ENCODE measurements at regions not wholly inside any gene's neighbourhood (a gene's known extent, or its start where the extent isn't known, plus 50 kb on each side); places are given as distances from the start of the nearest gene placed in this dataset.

DNA sequence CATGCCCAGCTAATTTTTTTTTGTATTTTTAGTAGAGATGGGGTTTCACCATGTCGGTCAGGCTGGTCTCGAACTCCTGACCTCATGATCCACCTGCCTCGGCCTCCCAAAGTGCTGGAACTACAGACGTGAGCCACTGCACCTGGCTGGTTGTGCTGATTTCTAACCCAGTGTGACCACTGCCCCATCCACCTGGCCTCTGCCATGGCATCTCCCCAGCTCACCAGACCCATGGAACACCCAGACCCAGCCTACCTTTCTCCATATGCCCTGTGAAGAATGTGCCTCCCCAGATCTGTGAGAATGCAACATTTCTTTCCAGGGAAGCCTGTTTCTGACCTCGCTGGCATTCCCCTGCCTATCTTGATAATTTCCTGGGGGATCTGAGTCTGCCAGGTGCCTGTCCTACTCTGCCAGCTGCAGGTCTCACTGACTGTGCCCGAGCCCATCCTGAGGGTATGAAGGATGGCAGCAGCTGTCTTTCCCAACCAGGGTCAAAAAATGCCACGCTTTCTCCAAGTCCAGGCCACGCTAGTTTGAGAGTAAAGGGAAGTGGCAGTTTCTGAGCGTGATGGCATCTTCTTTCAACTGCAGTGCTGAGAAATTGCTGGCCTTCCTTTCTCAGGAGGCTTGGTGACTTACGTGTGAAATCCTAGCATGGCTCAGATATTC lies 324.4 kb upstream of the ZNF32 start:
- DNase-seq (ENCODE audit: low spot score) = no peak

DNA sequence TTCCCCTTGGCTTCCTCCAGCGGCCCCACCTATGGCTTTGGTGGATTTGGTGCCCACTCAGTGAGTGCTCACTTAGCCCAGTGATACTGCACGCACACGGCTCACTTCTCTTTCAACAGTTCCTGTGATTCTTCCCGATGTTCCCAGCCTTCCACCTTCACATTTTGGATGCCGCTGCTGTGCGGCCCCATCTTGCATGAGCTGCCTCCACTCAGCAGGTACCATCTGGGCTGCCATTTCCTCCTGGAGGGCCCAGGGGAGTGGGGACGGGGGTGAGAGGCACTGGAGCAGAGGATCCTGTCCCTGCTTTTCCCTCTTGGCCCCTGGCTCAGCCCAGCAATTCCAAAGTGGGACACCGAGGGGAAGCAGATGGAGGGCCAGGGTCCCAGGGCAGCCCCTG lies 323.3 kb upstream of the ZNF32 start:
- DNase-seq (ENCODE audit: low spot score) = no peak

DNA sequence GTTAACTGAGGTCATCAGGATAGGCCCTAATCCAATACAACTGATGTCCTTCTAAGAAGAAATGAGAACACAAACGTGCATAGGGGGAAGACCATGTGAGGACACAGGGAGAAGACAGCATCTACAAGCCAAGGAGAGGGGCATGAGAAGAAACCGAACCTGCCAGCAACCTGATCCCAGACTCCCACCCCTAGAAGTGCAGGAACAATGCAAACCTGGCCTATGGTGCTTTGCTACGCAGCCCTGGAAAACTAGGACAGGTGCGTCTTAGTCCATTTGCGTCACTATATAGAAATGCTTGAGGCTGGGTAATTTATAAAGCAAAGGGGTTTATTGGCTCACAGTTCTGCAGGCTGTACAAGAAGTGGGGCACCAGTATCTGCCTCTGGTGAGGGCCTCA lies 322.6 kb upstream of the ZNF32 start:
- DNase-seq (ENCODE audit: low spot score) = no peak

DNA sequence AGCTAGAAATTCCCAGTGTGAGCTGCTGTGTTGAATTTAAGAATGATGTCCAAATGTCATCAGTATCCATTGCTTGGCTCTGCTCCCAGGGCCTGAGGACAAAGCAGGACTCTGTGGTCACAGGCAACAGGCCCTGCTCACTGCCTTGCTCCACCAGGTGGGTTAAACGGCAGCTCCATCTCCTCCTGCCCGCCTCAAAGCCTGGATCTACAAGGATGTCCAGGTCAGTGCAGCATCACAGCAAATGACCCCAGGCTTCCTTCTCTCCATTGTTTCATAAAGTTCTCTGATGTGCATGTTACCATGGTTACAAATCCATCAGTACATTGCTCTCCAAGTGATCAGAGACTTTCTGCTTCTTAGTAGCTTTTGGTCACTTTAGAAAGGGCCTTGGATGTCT lies 322.0 kb upstream of the ZNF32 start:
- no peak for DNase-seq (ENCODE audit: low spot score)

DNA sequence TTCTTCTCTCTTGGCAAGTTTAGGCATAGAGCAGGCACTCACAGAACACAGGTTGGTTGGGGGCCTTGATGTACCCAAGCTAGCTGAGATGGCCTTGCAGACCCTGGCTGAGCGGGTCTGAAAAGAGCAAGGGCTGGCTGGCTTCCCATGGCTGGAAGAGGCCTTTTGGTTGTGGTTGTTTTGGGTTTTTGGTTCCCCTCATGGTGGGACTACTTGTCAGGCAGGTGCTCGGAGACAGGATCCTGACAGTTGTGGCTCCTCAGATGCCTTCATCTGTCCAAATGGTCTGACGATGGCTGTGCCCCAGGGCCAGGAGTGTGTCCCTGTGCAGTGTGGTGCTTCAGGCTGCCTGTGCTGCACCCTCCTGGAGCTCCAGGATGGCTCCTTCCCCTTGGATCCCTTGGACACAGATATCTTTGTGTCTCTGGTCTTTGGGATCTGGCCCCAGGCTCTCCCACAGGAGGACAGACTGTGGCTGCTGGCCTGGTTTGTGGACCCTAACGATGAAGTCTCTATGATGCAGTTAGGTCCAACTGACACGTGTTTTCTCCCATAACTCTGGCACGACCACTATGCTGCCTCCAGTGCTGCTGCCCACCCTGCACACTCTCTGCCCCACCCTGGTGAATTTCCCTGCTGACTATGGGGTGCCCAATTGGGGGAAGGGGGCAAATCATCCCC lies 321.5 kb upstream of the ZNF32 start:
- no peak for DNase-seq (ENCODE audit: low spot score)

DNA sequence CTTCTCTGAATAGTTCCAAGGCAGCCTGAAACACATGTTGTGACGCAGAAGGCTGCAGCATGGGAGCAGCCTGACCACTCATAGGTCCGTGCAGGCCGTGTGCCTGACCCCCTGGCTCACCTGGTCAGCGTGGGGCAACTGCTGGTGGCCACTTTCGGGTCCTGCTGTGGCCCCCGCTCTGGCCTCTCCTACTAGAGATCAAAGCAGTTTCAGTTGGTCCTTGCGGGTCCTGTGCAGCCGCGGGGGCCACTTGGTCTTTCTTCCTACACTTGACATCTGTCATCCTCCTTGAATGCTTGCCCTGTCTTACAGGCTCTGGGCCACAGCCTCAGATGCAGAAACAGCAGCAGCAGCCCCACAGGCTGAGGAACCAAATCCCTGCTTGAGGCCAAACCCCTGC lies 320.8 kb upstream of the ZNF32 start:
- no peak for DNase-seq (ENCODE audit: low spot score)

DNA sequence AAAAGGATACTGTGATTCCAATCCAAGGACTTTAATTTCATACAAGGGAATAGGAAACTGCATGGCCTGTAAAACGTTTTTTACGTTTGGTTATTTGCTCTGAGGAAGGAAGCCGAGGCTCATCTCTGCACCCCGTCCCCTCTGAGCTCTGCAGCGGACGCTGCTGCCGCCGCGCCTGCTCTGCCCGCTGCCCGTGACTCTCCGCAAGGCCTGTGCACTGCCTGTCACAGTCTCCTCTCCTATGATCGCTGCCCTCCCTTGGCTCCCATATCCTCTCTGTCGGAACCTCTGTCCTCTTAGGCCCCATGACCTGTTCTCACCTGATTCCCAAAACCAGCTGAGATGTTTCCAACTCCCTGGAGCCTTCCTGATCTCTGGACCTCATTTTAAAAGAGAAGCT lies 320.3 kb upstream of the ZNF32 start:
- DNase-seq (ENCODE audit: low spot score) = no peak

DNA sequence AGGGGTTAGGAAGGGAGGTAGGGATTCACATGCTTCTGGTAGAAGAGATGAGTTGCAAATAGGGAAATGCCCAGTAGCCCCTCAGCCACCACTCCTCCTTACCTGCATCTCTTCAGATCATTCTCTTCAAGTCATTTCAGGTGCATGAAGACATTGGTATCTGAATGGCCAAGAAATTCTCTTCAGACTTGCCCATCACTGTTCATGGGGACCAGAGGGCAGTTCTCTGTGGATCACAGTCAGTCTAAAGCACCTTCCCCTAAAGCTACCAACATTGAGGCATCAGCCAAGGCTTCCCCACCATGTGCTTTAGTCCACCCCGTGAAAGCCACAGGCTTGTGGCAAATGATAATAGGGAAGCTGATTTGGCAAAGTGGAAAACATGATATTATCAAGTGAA lies 319.4 kb upstream of the ZNF32 start:
- DNase-seq (ENCODE audit: low spot score) = no peak

DNA sequence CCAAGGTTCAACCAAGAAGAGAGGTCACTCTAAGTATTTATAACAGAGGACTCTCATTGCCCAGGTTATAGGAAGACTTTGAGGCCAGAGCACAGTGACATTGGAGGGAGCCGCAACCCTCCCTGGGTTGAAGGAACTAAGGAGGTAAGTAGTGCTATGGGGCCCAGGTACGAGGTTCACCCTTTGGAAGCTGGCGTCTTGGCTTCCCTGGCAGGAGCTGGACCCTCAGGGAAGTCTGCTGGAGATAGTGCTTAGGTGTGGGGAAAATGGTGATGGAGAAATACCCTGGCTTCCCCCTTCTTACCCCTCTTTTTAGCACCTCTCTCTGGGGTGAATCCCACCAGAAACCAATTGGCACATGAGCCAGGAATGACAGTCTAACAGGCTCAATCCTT lies 317.9 kb upstream of the ZNF32 start:
- DNase-seq (ENCODE audit: low spot score) = no peak

DNA sequence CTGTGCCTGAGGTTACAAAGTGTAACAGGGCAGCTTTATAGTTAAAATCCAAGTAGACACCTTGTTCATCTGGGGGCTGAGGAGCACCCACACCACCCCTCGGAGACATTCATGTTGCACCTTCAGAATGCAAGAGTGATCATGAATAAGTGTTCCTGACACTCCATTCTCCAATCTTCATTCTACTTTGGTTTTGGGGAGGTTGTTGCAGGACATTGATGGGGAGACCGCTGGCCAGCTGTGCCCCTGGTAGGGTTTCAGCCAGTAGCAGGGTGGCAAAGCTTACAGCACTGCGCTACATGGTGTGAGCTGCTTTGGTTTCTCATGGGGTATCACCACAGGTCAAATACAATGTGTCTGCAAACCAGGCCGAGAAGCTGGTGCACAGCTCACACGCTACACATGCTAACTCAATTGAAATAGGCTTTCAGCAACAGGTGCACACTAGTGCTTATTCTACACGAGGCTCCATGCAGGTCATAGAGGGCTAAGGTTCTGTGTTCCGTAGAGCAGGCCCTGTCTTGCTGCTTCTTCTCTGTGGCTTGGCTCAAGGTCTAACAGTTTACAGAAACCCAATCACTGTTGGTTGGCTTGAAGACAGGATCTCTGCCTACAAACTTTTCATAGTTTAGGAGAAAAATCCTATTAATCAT lies 317.4 kb upstream of the ZNF32 start:
- no peak for DNase-seq (ENCODE audit: low spot score)

DNA sequence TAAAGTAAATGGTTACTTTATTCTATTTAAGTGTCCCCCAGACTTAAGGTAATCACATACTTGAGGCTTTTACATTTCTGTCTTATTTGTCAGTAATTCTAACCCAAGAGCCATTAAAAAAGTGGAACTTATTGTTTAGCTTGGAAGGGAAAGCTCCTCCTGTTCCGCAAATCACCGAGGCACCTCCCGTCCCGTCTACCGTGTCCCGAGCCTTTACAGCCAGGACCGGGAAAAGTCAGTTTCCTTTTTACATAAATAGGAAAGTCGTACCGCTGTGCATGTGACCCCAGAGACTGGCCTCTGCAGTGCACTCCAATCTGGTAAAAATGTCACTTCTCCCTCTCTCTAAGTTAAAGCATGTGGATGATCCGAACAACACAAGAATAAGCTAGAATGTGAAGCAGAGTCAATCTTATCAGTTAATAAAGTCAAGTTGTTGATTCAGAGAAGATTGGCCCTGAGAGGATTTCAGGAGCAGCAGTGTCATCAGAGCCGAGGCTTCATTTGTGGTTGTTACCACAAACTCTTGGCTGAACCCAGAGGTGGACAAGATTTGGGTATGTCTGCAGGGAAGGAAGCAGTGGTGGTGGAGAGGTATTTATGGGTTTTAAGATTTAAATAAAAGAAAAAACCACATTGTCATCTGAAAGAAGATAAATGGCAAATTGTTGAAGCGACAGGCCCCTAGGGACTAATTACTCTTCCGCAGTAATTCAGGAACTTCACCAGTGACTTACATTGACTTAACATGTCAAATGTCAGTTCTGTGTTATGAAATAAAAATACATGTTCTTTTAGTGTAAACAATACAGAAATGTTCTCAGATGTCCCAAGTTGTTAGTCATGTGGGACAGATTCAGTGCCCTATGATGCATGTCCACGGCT lies 316.6 kb upstream of the ZNF32 start:
- DNase-seq (ENCODE audit: low spot score) = peak; percentile 28

DNA sequence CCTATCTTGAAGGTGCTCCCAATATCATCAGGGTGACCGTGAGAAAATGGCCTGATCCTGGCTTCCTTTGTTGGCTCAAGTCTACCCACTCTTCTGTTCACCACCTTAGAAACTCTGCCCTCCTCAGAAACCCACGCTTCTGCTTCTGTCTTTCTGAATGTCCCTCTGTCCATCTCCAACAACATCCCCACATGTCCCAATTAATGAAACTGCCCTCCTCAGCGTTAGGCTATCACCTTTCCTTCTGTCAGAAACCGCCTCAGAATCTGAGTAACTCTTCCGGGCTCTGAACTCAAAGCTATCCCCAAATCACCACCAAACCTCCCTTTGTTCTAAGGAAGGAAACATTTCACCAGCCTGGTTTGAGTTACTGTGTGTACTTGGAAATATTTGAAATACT lies 315.8 kb upstream of the ZNF32 start:
- DNase-seq (ENCODE audit: low spot score) = no peak

DNA sequence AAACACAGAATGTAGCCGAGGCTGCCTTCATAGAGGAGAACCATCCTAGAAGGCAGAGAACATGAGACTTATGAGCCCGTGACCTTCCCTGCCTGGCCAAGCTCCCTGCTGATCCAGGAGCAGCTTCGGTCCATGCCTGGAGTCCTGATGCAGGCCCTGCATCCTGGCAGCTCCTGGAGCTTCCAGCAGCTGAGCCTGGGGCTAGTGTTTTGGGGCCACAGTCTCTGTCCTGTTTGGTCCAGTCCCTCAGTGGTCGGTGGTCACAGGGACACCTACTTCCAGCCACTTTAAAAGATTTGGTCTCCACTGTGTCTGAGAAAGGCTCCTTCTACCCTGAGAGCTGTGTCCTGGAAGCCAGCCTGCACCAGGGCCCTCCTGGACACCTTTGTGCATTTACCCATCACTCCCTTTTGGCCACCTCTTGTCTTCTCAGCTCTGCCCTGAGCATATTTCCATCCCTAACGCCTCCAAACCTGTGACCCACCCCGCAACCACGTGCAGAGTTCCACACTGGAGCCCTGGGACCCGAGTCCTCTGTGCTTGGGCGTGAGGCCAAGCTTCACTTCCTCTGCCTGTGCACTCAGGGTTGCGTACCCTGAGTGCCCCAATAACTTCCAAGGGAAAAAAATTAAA lies 315.2 kb upstream of the ZNF32 start:
- DNase-seq (ENCODE audit: low spot score) = no peak

DNA sequence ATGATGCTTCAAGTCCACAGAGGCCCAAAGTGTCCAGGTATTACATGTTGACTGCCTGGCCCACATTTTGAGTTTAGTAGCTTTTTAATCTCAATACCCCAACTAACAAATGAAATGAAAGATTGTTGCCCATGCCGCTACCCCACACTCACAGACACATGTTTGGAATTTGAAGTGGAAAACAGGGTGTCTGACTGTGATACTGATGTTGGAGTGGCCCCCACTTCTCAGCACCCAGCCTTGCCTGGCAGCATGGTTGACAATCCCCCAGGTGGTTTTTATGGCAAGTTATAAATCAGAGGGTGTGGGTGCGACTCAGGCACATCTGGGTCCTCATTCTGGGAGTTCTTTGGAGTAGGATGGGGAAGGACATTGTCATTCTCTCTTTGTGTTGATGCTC lies 314.7 kb upstream of the ZNF32 start:
- DNase-seq (ENCODE audit: low spot score) = no peak

DNA sequence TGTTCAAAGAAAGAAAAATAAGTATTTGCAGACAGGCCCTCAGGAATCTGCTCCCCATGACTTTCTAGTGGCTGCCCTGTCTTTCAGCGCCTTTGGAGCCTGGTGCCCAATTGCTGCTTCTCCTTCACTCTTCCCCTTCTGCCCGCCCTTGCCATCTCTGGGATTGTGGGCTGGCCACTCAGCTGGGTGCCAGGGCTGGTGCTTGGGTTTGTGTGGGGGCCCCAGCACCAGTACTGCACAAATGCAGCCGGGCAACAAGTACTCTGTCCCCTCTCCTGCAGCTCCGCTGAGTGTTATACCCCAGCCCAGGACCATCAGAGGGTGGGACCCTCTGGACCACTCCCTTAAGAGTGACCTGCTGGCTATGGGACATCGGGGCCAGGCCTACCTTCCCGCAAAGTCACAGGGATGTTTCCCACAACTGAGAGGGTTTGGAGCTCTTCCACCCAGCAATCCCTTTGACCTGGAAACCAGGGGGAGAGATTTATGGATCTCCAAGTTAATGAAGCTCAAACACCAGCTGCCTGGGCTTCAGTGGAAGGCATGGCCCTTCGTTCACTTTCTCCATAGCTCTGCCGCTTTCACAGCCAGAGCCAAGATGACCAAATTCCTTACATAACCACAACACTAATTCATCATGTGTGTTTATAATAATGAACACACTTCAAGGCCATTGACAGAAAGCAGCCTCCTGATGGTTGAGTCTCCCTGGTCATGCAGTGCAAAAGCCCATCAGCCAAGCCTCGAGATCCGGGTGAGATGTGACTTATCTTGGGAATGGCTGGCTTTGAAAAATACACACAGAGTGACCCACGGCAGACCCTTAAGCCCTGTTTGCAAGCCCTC lies 313.9 kb upstream of the ZNF32 start:
- DNase-seq (ENCODE audit: low spot score) = no peak

DNA sequence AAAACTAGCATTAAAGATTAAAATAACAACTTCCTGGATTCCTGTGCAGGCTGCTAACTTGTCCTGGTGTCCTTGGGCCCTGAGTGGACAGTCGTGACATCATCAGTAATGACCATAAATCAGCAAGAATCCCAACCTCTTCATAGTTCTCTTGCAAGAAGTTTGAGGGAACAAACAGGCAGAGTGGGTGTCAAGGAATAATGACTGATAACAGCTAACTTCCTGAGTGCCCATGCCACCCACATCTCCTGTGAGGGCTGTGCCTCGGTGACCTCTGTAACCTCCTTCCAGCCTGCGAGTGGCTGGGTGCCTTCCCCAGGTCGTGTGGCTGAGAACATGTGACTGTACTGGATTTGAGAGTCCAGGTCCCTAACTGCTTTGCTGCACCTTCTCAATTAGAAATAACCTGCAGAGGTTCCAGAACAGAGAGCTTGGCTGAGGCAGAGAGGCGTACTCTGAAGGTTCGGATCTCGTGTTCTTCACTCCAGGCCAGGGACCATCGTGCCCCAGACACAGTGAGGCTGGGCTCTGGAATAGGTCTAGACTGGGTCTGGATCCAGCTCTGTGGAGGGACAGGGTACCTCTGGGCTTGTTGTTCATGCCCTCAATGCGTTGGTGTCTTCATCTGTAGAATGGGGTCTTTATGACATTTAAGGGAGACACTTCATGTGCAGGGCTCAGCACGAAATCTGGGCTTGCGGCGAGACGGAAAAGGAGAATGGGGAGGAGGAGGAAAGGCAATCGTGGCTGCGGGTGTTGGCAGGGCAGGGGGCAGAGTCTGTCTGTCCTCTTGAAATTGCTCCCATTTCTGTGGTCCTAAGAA lies 313.1 kb upstream of the ZNF32 start:
- no peak for DNase-seq (ENCODE audit: low spot score)

DNA sequence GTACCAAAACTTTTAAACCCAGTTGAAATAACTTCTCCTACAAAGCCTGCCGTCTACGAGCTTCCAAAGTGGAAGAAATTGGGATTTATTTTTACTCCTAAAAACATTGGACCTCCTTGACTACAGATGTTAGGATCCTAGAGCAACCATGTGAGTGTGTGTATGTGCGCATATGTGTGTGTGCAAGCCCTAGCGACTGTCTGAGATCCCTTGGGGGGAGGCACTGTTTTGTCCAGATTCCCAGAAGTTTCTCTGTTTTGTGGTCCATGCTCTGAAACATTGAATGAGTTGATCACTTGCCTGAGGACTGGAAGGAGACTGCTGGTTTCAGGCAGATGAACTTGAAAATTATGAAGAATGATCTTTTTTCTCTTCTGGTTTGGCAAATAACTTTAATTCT lies 312.3 kb upstream of the ZNF32 start:
- DNase-seq (ENCODE audit: low spot score) = no peak

DNA sequence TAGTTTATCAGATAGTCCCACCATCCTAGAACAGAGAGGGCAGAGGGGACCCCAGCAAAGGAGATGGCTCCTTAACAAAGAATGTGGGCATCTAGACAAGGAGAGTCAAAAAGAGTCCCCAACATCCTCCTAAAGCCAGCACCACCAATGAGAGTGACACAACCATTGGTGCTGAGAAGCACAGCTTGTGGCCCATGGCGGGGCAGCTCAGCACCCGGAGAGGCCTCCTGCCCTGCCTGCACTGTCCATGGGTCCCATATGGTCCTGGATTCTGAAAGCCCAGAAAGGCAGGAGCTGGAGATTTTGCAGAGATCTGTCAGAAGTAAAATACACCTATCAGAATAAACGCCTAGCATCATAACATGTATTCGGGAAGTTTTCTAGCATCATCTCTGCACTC lies 311.8 kb upstream of the ZNF32 start:
- no peak for DNase-seq (ENCODE audit: low spot score)

DNA sequence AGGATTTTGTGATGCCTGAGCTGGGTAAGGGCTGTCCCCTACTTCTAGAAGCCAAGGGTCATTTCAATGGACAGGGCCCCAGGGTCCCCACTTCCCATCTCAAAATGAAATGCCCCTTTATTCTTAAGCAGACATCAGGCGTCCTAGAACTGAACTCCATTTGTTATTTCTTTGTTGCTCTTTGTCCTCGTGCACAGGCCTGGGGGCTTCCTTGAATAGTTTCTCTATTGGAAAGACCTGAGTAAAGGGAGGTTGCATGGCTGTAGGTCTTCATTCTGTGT lies 311.4 kb upstream of the ZNF32 start:
- no peak for DNase-seq (ENCODE audit: low spot score)

DNA sequence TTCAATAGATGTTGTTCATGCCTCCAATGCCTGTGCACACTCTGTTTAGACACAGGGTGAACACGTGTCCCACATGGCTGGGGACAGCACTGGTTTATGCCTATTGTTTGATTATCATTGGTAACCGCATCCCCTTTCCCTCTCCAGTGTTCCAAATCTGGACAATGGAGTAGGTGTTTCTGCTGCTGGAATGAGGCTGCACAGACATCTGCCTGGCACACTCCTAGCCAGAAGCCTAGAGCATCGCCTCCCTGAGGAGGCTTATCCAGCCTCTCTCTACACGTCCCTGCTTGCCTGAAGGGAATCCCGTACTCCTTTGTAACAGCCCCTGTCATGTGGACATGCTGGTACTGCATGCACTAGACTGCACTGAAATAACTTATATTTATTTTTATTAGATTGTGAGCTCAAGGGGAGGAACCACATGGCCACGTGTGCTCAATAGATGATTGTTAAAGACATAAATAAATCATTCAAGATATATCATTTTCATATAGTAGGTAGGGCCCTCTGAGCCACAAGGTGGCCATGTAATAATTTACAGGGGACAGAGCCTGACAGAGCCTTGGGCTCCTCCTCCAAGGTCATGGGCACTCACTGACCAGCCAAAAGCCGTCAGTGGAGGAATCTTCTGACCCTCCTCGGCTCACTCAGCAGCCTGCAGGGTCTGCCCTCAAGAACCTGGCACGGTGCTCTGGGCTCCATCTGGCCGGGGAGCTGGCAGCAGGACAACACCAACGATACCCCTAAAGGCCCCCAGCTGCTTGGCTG lies 310.9 kb upstream of the ZNF32 start:
- no peak for DNase-seq (ENCODE audit: low spot score)
